ENCODE measurements at regions not wholly inside any gene's neighbourhood (a gene's known extent, or its start where the extent isn't known, plus 50 kb on each side); places are given as distances from the start of the nearest gene placed in this dataset.

GRCh38 chr9:109590966-109591365, 92.9 kb upstream of the PTPN3 start:
- no peaks in the 10 kb centered on the region for H3K9me3 ChIP-seq (ENCODE audit: control insufficient read depth in 4 of 4, low read length in 3 of 4)
- H3K4me3 ChIP-seq (ENCODE audit: low read depth in 1 of 3, low read length in 3 of 3) = no peak overlapping the region
- no peak for DNase-seq (ENCODE audit: low spot score)
- 85% methylated on average over 5 of the region's 5 CpGs for WGBS
- no peaks in the 10 kb centered on the region for H3K27me3 ChIP-seq (ENCODE audit: control insufficient read depth in 4 of 4, insufficient read depth in 4 of 4, low read length in 3 of 4)
- H3K27ac ChIP-seq (ENCODE audit: low read depth in 1 of 2, low read length in 2 of 2) = no peak overlapping the region
- H3K36me3 ChIP-seq (ENCODE audit: control insufficient read depth in 4 of 4, insufficient read depth in 3 of 4, low read depth in 1 of 4, low read length in 3 of 4) = no peaks in the 10 kb centered on the region
- H3K4me1 ChIP-seq (ENCODE audit: control insufficient read depth in 4 of 4, insufficient read depth in 4 of 4, low read length in 3 of 4) = no peaks in the 10 kb centered on the region
- no peak overlapping the region for H3K9ac ChIP-seq (ENCODE audit: low read depth in 1 of 2, low read length in 2 of 2)
- no peak for TF ChIP-seq NR2F2 (IDR thresholded peaks at IDR 0.05)
- TF ChIP-seq FOXA2 (IDR thresholded peaks at IDR 0.05) = no peak
- TF ChIP-seq FOXA1 (IDR thresholded peaks at IDR 0.05) = no peak
- TF ChIP-seq HNF4A (conservative IDR thresholded peaks at IDR 0.05) = no peak
- TF ChIP-seq ZBTB33 (IDR thresholded peaks at IDR 0.05) = no peak
- TF ChIP-seq EGR1 (IDR thresholded peaks at IDR 0.05; ENCODE audit: low read depth in 2 of 2) = no peak
- no peak for TF ChIP-seq TAF1 (conservative IDR thresholded peaks at IDR 0.05)
- TF ChIP-seq JUND (IDR thresholded peaks at IDR 0.05) = no peak
- no peak for TF ChIP-seq CTCF (IDR thresholded peaks at IDR 0.05; ENCODE audit: low read depth, low read length, missing input control)
- TF ChIP-seq HNF4G (IDR thresholded peaks at IDR 0.05) = no peak
- TF ChIP-seq SP1 (IDR thresholded peaks at IDR 0.05) = no peak

GRCh38 chr9:109591691-109592090, 93.6 kb upstream of the PTPN3 start:
- no peak for DNase-seq (ENCODE audit: low spot score)
- Histone ChIP-seq H3K27ac (ENCODE audit: low read depth in 1 of 2, low read length in 2 of 2) (no peak overlapping the region), H3K4me3 (ENCODE audit: low read depth in 1 of 3, low read length in 3 of 3) (no peak overlapping the region), H3K9ac (ENCODE audit: low read depth in 1 of 2, low read length in 2 of 2) (no peak overlapping the region), H3K36me3 (ENCODE audit: control insufficient read depth in 4 of 4, insufficient read depth in 3 of 4, low read depth in 1 of 4, low read length in 3 of 4) (no peaks in the 10 kb centered on the region), H3K4me1 (ENCODE audit: control insufficient read depth in 4 of 4, insufficient read depth in 4 of 4, low read length in 3 of 4) (no peaks in the 10 kb centered on the region), H3K27me3 (ENCODE audit: control insufficient read depth in 4 of 4, insufficient read depth in 4 of 4, low read length in 3 of 4) (no peaks in the 10 kb centered on the region), H3K9me3 (ENCODE audit: control insufficient read depth in 4 of 4, low read length in 3 of 4) (no peaks in the 10 kb centered on the region)
- no peak for TF ChIP-seq ZBTB33 (IDR thresholded peaks at IDR 0.05)
- TF ChIP-seq HNF4G (IDR thresholded peaks at IDR 0.05) = no peak
- no peak for TF ChIP-seq FOXA1 (IDR thresholded peaks at IDR 0.05)
- no peak for TF ChIP-seq TAF1 (conservative IDR thresholded peaks at IDR 0.05)
- TF ChIP-seq RAD21 (IDR thresholded peaks at IDR 0.05) = no peak
- TF ChIP-seq RXRA (IDR thresholded peaks at IDR 0.05) = no peak
- WGBS = 84% methylated on average over 2 of the region's 2 CpGs

GRCh38 chr9:109593612-109594011, 95.5 kb upstream of the PTPN3 start:
- DNase-seq (ENCODE audit: low spot score) = no peak
- 92% methylated on average over 5 of the region's 5 CpGs for WGBS
- TF ChIP-seq JUND (IDR thresholded peaks at IDR 0.05) (no peak), EGR1 (IDR thresholded peaks at IDR 0.05; ENCODE audit: low read depth in 2 of 2) (no peak), TAF1 (conservative IDR thresholded peaks at IDR 0.05) (no peak), CTCF (IDR thresholded peaks at IDR 0.05; ENCODE audit: low read depth, low read length, missing input control) (no peak), GABPA (IDR thresholded peaks at IDR 0.05 in 1 of 2, conservative IDR thresholded peaks at IDR 0.05 in 1 of 2) (no peak), HNF4A (conservative IDR thresholded peaks at IDR 0.05) (no peak), REST (IDR thresholded peaks at IDR 0.05) (no peak), RAD21 (IDR thresholded peaks at IDR 0.05) (no peak), HNF4G (IDR thresholded peaks at IDR 0.05) (no peak), SP1 (IDR thresholded peaks at IDR 0.05) (no peak)

More at GRCh38 chr9:109593612-109594011, 95.5 kb upstream of the PTPN3 start:
- H3K36me3 ChIP-seq (ENCODE audit: control insufficient read depth in 4 of 4, insufficient read depth in 3 of 4, low read depth in 1 of 4, low read length in 3 of 4) = no peaks in the 10 kb centered on the region
- H3K9ac ChIP-seq (ENCODE audit: low read depth in 1 of 2, low read length in 2 of 2) = no peak overlapping the region
- H3K27ac ChIP-seq (ENCODE audit: low read depth in 1 of 2, low read length in 2 of 2) = no peak overlapping the region
- H3K9me3 ChIP-seq (ENCODE audit: control insufficient read depth in 4 of 4, low read length in 3 of 4) = no peaks in the 10 kb centered on the region
- no peaks in the 10 kb centered on the region for H3K4me1 ChIP-seq (ENCODE audit: control insufficient read depth in 4 of 4, insufficient read depth in 4 of 4, low read length in 3 of 4)
- H3K27me3 ChIP-seq (ENCODE audit: control insufficient read depth in 4 of 4, insufficient read depth in 4 of 4, low read length in 3 of 4) = no peaks in the 10 kb centered on the region
- H3K4me3 ChIP-seq (ENCODE audit: low read depth in 1 of 3, low read length in 3 of 3) = no peak overlapping the region

All from liver (tissue), 8 donors.